Upper lobe of right lung (tissue), 1 donor: ENCODE measurements at regions not wholly inside any gene's neighbourhood (a gene's known extent, or its start where the extent isn't known, plus 50 kb on each side); places are given as distances from the start of the nearest gene placed in this dataset.
"Not testable (repeated sequence)": the region's sequence is repeated elsewhere in the genome, so short reads cannot be mapped to it uniquely, and the experiment has no call there.

Experiments used
- ATAC-seq: fragments of 200-7000 bp; cut with Tn5 transposase; one replicate; pipeline ENCODE4 v1.9.1; 2020; ENCODE audit warnings: mild to moderate bottlenecking, moderate library complexity
- DNase-seq: peaks from one replicate; pipeline ENCODE4 v3.0.0-alpha.2; 2020
- H3K27ac ChIP-seq: fragments of 200-600 bp; one replicate; pipeline ENCODE4 v1.8.0; 2022
- H3K27me3 ChIP-seq: fragments of 200-600 bp; one replicate; pipeline ENCODE4 v1.8.0; 2022; ENCODE audit warnings: mild to moderate bottlenecking
- H3K36me3 ChIP-seq: fragments of 200-600 bp; one replicate; pipeline ENCODE4 v1.8.0; 2022
- H3K4me1 ChIP-seq: fragments of 200-600 bp; one replicate; pipeline ENCODE4 v1.8.0; 2022
- H3K4me3 ChIP-seq: fragments of 200-600 bp; one replicate; pipeline ENCODE4 v1.8.0; 2022; ENCODE audit warnings: mild to moderate bottlenecking
- H3K9me3 ChIP-seq: fragments of 200-600 bp; one replicate; pipeline ENCODE4 v1.8.0; 2022
- CTCF ChIP-seq: fragments of 200-600 bp; IDR thresholded peaks from one replicate; pipeline ENCODE4 v1.8.0; 2022; ENCODE audit warnings: antibody characterized with exemption
- intact Hi-C: fragments of 100-400 bp; cut with DNase I; formaldehyde crosslinking; loops from one replicate; pipeline ENCODE4 v1.11.0; 2022
- donor health status: DM: no; HTN: yes; CAD: no; lungs with severe emphysema.

- no peak for TF ChIP-seq CTCF
- ATAC-seq = no peak
- H3K36me3 ChIP-seq = no peaks in the 10 kb centered on the region
- peaks cover 14% of the 10 kb centered on the region for H3K4me1 ChIP-seq
- H3K4me3 ChIP-seq = no peak overlapping the region
- DNase-seq = no peak
- H3K9me3 ChIP-seq = no peaks in the 10 kb centered on the region
- H3K27ac ChIP-seq = no peak overlapping the region
- no peaks in the 10 kb centered on the region for H3K27me3 ChIP-seq
- intact Hi-C loops = no loop called here
These were observed 141.6 kb upstream of the ZNF608 start for GRCh38 chr5:124888050-124888506.

GRCh38 chr5:124888622-124889485 lies 142.4 kb upstream of the ZNF608 start:
- intact Hi-C loops = no loop called here
- no peak for DNase-seq
- no peak overlapping the region for H3K4me3 ChIP-seq

GRCh38 chr5:124889486-124889825 lies 143.0 kb upstream of the ZNF608 start:
- no peaks in the 10 kb centered on the region for H3K27me3 ChIP-seq
- no peak for ATAC-seq
- intact Hi-C loops = no loop called here
- DNase-seq = no peak
- no peaks in the 10 kb centered on the region for H3K36me3 ChIP-seq
- H3K27ac ChIP-seq = no peak overlapping the region
- H3K4me3 ChIP-seq = no peak overlapping the region
- no peak for TF ChIP-seq CTCF
- H3K9me3 ChIP-seq = no peaks in the 10 kb centered on the region
- H3K4me1 ChIP-seq = peaks cover 14% of the 10 kb centered on the region

More at GRCh38 chr5:124888622-124889485, 142.4 kb upstream of the ZNF608 start:
- H3K9me3 ChIP-seq = no peaks in the 10 kb centered on the region
- no peaks in the 10 kb centered on the region for H3K27me3 ChIP-seq
- H3K4me1 ChIP-seq = peaks cover 14% of the 10 kb centered on the region
- H3K36me3 ChIP-seq = no peaks in the 10 kb centered on the region
- no peak for ATAC-seq
- H3K27ac ChIP-seq = no peak overlapping the region
- no peak for TF ChIP-seq CTCF

- Histone ChIP-seq H3K27ac (no peak overlapping the region), H3K9me3 (no peaks in the 10 kb centered on the region), H3K27me3 (no peaks in the 10 kb centered on the region), H3K36me3 (no peaks in the 10 kb centered on the region), H3K4me3 (no peak overlapping the region), H3K4me1 (peaks cover 14% of the 10 kb centered on the region)
- TF ChIP-seq CTCF = no peak
- DNase-seq (no peak), ATAC-seq (no peak)
- intact Hi-C loops = no loop called here
These were observed 143.4 kb upstream of the ZNF608 start for GRCh38 chr5:124889850-124890249.

GRCh38 chr5:124890442-124890841 lies 144.0 kb upstream of the ZNF608 start:
- H3K4me3 ChIP-seq, ATAC-seq, H3K9me3 ChIP-seq, DNase-seq, H3K36me3 ChIP-seq, H3K27ac ChIP-seq, H3K27me3 ChIP-seq, intact Hi-C loops: not testable (repeated sequence)
- H3K4me1 ChIP-seq = peaks cover 14% of the 10 kb centered on the region

GRCh38 chr5:124891179-124891578 lies 144.7 kb upstream of the ZNF608 start:
- no peak overlapping the region for H3K4me3 ChIP-seq
- no peak overlapping the region for H3K27ac ChIP-seq
- DNase-seq (no peak), ATAC-seq (no peak)
- peaks cover 14% of the 10 kb centered on the region for H3K4me1 ChIP-seq
- no peaks in the 10 kb centered on the region for H3K9me3 ChIP-seq
- H3K36me3 ChIP-seq = no peaks in the 10 kb centered on the region
- intact Hi-C loops = no loop called here
- no peak for TF ChIP-seq CTCF
- no peaks in the 10 kb centered on the region for H3K27me3 ChIP-seq
